ENCODE measurements at regions not wholly inside any gene's neighbourhood (a gene's known extent, or its start where the extent isn't known, plus 50 kb on each side); places are given as distances from the start of the nearest gene placed in this dataset.

GRCh38 chr7:42527004-42527403 lies 290.0 kb upstream of the GLI3 start:
- H3K27ac ChIP-seq (ENCODE audit: low read depth, low read length) = no peak overlapping the region
- no peak overlapping the region for H3K4me2 ChIP-seq (ENCODE audit: insufficient read depth, low read length)
- H3K4me3 ChIP-seq (ENCODE audit: insufficient read depth, low read length) = no peak overlapping the region
- H3K9me3 ChIP-seq (ENCODE audit: low read depth, low read length) = no peaks in the 10 kb centered on the region
- TF ChIP-seq, protein P1, sequence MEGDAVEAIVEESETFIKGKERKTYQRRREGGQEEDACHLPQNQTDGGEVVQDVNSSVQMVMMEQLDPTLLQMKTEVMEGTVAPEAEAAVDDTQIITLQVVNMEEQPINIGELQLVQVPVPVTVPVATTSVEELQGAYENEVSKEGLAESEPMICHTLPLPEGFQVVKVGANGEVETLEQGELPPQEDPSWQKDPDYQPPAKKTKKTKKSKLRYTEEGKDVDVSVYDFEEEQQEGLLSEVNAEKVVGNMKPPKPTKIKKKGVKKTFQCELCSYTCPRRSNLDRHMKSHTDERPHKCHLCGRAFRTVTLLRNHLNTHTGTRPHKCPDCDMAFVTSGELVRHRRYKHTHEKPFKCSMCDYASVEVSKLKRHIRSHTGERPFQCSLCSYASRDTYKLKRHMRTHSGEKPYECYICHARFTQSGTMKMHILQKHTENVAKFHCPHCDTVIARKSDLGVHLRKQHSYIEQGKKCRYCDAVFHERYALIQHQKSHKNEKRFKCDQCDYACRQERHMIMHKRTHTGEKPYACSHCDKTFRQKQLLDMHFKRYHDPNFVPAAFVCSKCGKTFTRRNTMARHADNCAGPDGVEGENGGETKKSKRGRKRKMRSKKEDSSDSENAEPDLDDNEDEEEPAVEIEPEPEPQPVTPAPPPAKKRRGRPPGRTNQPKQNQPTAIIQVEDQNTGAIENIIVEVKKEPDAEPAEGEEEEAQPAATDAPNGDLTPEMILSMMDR (IDR thresholded peaks at IDR 0.05; ENCODE audit: extremely low read depth, low read depth, low read length) = no peak
- H3K4me1 ChIP-seq (ENCODE audit: insufficient read depth, low read length) = no peaks in the 10 kb centered on the region
- no peak for DNase-seq (ENCODE audit: insufficient read length, low spot score, missing footprints)
- peaks cover 4% of the 10 kb centered on the region for H3K27me3 ChIP-seq (ENCODE audit: insufficient read depth, low read length)
- no peak overlapping the region for H2AFZ ChIP-seq (ENCODE audit: low read length)
- H3K36me3 ChIP-seq (ENCODE audit: insufficient read depth, low read length) = no peaks in the 10 kb centered on the region
- H4K20me1 ChIP-seq (ENCODE audit: insufficient read depth, low read length) = no peaks in the 10 kb centered on the region
- no peaks in the 10 kb centered on the region for H3K79me2 ChIP-seq (ENCODE audit: insufficient read depth, low read length)

GRCh38 chr7:42522227-42522991 lies 285.4 kb upstream of the GLI3 start:
- Histone ChIP-seq H3K4me2 (ENCODE audit: insufficient read depth, low read length) (peak overlapping the region; percentile 77), H4K20me1 (ENCODE audit: insufficient read depth, low read length) (no peaks in the 10 kb centered on the region), H3K27me3 (ENCODE audit: insufficient read depth, low read length) (peaks cover 8% of the 10 kb centered on the region), H3K79me2 (ENCODE audit: insufficient read depth, low read length) (no peaks in the 10 kb centered on the region), H2AFZ (ENCODE audit: low read length) (peak overlapping the region; percentile 85), H3K9me3 (ENCODE audit: low read depth, low read length) (no peaks in the 10 kb centered on the region), H3K36me3 (ENCODE audit: insufficient read depth, low read length) (no peaks in the 10 kb centered on the region), H3K4me3 (ENCODE audit: insufficient read depth, low read length) (peak overlapping the region; percentile 51), H3K27ac (ENCODE audit: low read depth, low read length) (no peak overlapping the region), H3K4me1 (ENCODE audit: insufficient read depth, low read length) (no peaks in the 10 kb centered on the region)
- TF ChIP-seq, protein P1 (IDR thresholded peaks at IDR 0.05; ENCODE audit: extremely low read depth, low read depth, low read length) = peak; percentile 31
- DNase-seq (ENCODE audit: insufficient read length, low spot score, missing footprints) = peak; percentile 83

DNA sequence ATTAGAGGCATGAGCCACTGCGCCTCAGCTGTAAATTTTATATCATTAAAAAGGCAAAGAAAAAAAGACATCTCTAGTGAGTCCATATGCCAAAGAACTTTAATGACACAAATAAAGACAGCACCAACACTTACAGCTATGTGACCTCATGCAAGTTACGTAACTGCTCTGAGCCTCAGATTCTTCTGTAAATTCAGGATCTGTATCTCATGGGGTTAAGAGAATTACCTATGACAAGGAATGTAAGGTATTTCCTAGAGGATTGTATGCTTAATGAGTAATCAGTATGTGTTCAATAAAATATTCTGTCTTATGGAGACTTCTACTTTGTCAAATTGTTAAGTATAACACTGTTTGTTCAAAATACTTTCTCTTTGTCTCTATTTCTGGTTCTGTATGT lies 274.0 kb upstream of the GLI3 start:
- no peaks in the 10 kb centered on the region for H4K20me1 ChIP-seq (ENCODE audit: insufficient read depth, low read length)
- DNase-seq (ENCODE audit: insufficient read length, low spot score, missing footprints) = no peak
- peak overlapping the region; percentile 17 for H3K4me2 ChIP-seq (ENCODE audit: insufficient read depth, low read length)
- TF ChIP-seq, protein P1 (IDR thresholded peaks at IDR 0.05; ENCODE audit: extremely low read depth, low read depth, low read length) = no peak
- no peaks in the 10 kb centered on the region for H3K79me2 ChIP-seq (ENCODE audit: insufficient read depth, low read length)
- H3K36me3 ChIP-seq (ENCODE audit: insufficient read depth, low read length) = no peaks in the 10 kb centered on the region
- H2AFZ ChIP-seq (ENCODE audit: low read length) = no peak overlapping the region
- H3K4me1 ChIP-seq (ENCODE audit: insufficient read depth, low read length) = peaks cover 6% of the 10 kb centered on the region
- H3K27me3 ChIP-seq (ENCODE audit: insufficient read depth, low read length) = peaks cover 4% of the 10 kb centered on the region
- H3K4me3 ChIP-seq (ENCODE audit: insufficient read depth, low read length) = no peak overlapping the region
- no peak overlapping the region for H3K27ac ChIP-seq (ENCODE audit: low read depth, low read length)
- H3K9me3 ChIP-seq (ENCODE audit: low read depth, low read length) = no peaks in the 10 kb centered on the region

DNA sequence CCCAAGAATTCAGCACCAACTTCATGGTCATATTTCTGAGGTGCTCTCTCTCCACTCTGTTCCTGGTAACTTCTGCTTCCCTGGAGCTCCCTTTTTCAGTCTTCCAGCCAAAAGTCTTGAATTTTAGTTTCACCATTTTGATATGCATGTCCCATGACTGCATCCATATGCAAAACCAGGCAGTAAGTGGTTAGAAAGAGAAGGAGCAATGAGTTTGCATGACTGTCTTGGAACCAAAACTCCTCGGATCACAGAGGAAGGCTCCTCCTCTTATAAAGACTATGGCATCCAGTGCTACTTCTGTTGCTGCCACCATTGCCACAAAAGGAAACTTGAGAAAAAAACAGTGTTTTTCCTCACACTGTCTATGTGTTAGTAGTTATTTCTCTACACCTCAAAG lies 269.1 kb upstream of the GLI3 start:
- no peak overlapping the region for H3K27ac ChIP-seq (ENCODE audit: low read depth, low read length)
- H3K9me3 ChIP-seq (ENCODE audit: low read depth, low read length) = no peaks in the 10 kb centered on the region
- TF ChIP-seq, protein P1 (IDR thresholded peaks at IDR 0.05; ENCODE audit: extremely low read depth, low read depth, low read length) = no peak
- H3K36me3 ChIP-seq (ENCODE audit: insufficient read depth, low read length) = no peaks in the 10 kb centered on the region
- H4K20me1 ChIP-seq (ENCODE audit: insufficient read depth, low read length) = no peaks in the 10 kb centered on the region
- H3K4me2 ChIP-seq (ENCODE audit: insufficient read depth, low read length) = no peak overlapping the region
- peaks cover 11% of the 10 kb centered on the region for H3K4me1 ChIP-seq (ENCODE audit: insufficient read depth, low read length)
- no peak overlapping the region for H3K4me3 ChIP-seq (ENCODE audit: insufficient read depth, low read length)
- H2AFZ ChIP-seq (ENCODE audit: low read length) = no peak overlapping the region
- no peaks in the 10 kb centered on the region for H3K79me2 ChIP-seq (ENCODE audit: insufficient read depth, low read length)
- H3K27me3 ChIP-seq (ENCODE audit: insufficient read depth, low read length) = no peaks in the 10 kb centered on the region
- no peak for DNase-seq (ENCODE audit: insufficient read length, low spot score, missing footprints)
